CD1c-positive myeloid dendritic cell (primary cell): ENCODE measurements at regions not wholly inside any gene's neighbourhood (a gene's known extent, or its start where the extent isn't known, plus 50 kb on each side); places are given as distances from the start of the nearest gene placed in this dataset.
A peak's percentile ranks its signal among the peaks of the same experiment; 100 is the strongest.
"Not testable (repeated sequence)": the region's sequence is repeated elsewhere in the genome, so short reads cannot be mapped to it uniquely, and the experiment has no call there.

Source experiments
- DNase-seq: peaks from one replicate; pipeline ENCODE4 v3.0.0-alpha.2; 2016; ENCODE audit errors: extremely low spot score

- DNase-seq: no peak
Measured at GRCh38 chr2:235105821-235106359, 154.1 kb downstream of the SH3BP4 start.

GRCh38 chr2:235106874-235107639 is 155.2 kb downstream of the SH3BP4 start:
- DNase-seq: peak; percentile 43

- DNase-seq: no peak
Measured at GRCh38 chr2:235107640-235107951, 155.8 kb downstream of the SH3BP4 start.

GRCh38 chr2:235109561-235109960 is 157.7 kb downstream of the SH3BP4 start:
- not testable (repeated sequence) for DNase-seq

GRCh38 chr2:235112365-235112764 is 160.5 kb downstream of the SH3BP4 start:
- DNase-seq: no peak

GRCh38 chr2:235113854-235114253 is 162.0 kb downstream of the SH3BP4 start:
- no peak for DNase-seq

GRCh38 chr2:235114286-235114685 is 162.5 kb downstream of the SH3BP4 start:
- DNase-seq: no peak

GRCh38 chr2:235115521-235115920 is 163.7 kb downstream of the SH3BP4 start:
- no peak for DNase-seq

- peak; percentile 49 for DNase-seq
Measured at GRCh38 chr2:235116885-235117492, 165.2 kb downstream of the SH3BP4 start.

- no peak for DNase-seq
Measured at GRCh38 chr2:235126768-235127167, 175.0 kb downstream of the SH3BP4 start.

- DNase-seq: no peak
Measured at GRCh38 chr2:235127931-235128330, 176.1 kb downstream of the SH3BP4 start.

- DNase-seq: no peak
Measured at GRCh38 chr2:235129850-235130249, 178.0 kb downstream of the SH3BP4 start.

- no peak for DNase-seq
Measured at GRCh38 chr2:235131334-235132305, 179.8 kb downstream of the SH3BP4 start.

GRCh38 chr2:235132651-235133050 is 180.8 kb downstream of the SH3BP4 start:
- no peak for DNase-seq

GRCh38 chr2:235133837-235134236 is 182.0 kb downstream of the SH3BP4 start:
- DNase-seq: no peak

GRCh38 chr2:235134420-235134819 is 182.6 kb downstream of the SH3BP4 start:
- DNase-seq: no peak

GRCh38 chr2:235135195-235135965 is 183.6 kb downstream of the SH3BP4 start:
- DNase-seq: no peak

GRCh38 chr2:235135990-235136561 is 184.3 kb downstream of the SH3BP4 start:
- DNase-seq: peak; percentile 39

- DNase-seq: no peak
Measured at GRCh38 chr2:235138339-235138738, 186.5 kb downstream of the SH3BP4 start.

- no peak for DNase-seq
Measured at GRCh38 chr2:235139956-235140800, 188.4 kb downstream of the SH3BP4 start.
